HCT116 (cell line): ENCODE measurements at regions not wholly inside any gene's neighbourhood (a gene's known extent, or its start where the extent isn't known, plus 50 kb on each side); places are given as distances from the start of the nearest gene placed in this dataset.

Experiments used
- CTCF ChIP-seq, 3 experiments: fragments of 200-600 bp in 1 of 3; sonication (generic) in 1 of 3; IDR thresholded peaks in 2 of 3; conservative IDR thresholded peaks in 1 of 3; 2 replicates each; pipeline ENCODE4 v1.5.1; 2012 to 2017; ENCODE audit warnings: low read depth in 2 of 3, low read length in 2 of 3, antibody characterized with exemption in 1 of 3, borderline replicate concordance in 1 of 3, control low read depth in 1 of 3, mild to moderate bottlenecking in 1 of 3, mixed read lengths in 1 of 3, mixed run types in 1 of 3, moderate library complexity in 1 of 3; ENCODE audit not compliant: insufficient read depth in 1 of 3
- MAX ChIP-seq: IDR thresholded peaks from 2 replicates; pipeline ENCODE4 v1.6.1; 2012
- POLR2AphosphoS5 ChIP-seq: IDR thresholded peaks from 2 replicates; pipeline ENCODE4 v1.6.1; 2011; ENCODE audit warnings: mild to moderate bottlenecking, low read depth, low read length, moderate library complexity
- RAD21 ChIP-seq: IDR thresholded peaks from 2 replicates; pipeline ENCODE4 v1.6.1; 2012; ENCODE audit warnings: low read depth, mild to moderate bottlenecking
- ZBTB33 ChIP-seq: IDR thresholded peaks from 2 replicates; pipeline ENCODE4 v1.6.1; 2011; ENCODE audit warnings: mild to moderate bottlenecking, low read length, moderate library complexity; ENCODE audit not compliant: insufficient replicate concordance; ENCODE audit errors: extremely low read depth
- ZFX ChIP-seq: fragments of 450-650 bp; IDR thresholded peaks from 2 replicates; pipeline ENCODE4 v1.6.1; 2017
- ZNF274 ChIP-seq: fragments of 200-500 bp; sonication (Bioruptor generic); IDR thresholded peaks from 2 replicates; pipeline ENCODE4 v1.6.1; 2014; ENCODE audit warnings: mild to moderate bottlenecking, low read depth, low read length, inconsistent platforms

GRCh38 chr7:38127216-38128207 lies 50.5 kb upstream of the STARD3NL start:
- no peak for TF ChIP-seq ZBTB33
- TF ChIP-seq CTCF (IDR thresholded peaks at IDR 0.05 in 2 of 3, conservative IDR thresholded peaks at IDR 0.05 in 1 of 3; ENCODE audit: borderline replicate concordance in 1 of 3, insufficient read depth in 1 of 3, low read depth in 2 of 3, low read length in 2 of 3) = no peak
- no peak for TF ChIP-seq ZFX
- TF ChIP-seq ZNF274 = no peak
- TF ChIP-seq MAX = no peak
- no peak for TF ChIP-seq POLR2AphosphoS5
- no peak for TF ChIP-seq RAD21
